Left ventricle myocardium superior (tissue), 1 donor: ENCODE measurements at regions not wholly inside any gene's neighbourhood (a gene's known extent, or its start where the extent isn't known, plus 50 kb on each side); places are given as distances from the start of the nearest gene placed in this dataset.
"Not testable (repeated sequence)": the region's sequence is repeated elsewhere in the genome, so short reads cannot be mapped to it uniquely, and the experiment has no call there.

ENCODE experiments used
- ATAC-seq: fragments of 200-7000 bp; cut with Tn5 transposase; one replicate; pipeline ENCODE4 v1.9.1; 2020; ENCODE audit warnings: mild to moderate bottlenecking, moderate library complexity
- DNase-seq: peaks from one replicate; pipeline ENCODE4 v3.0.0-alpha.2; 2020
- intact Hi-C: fragments of 100-400 bp; cut with micrococcal nuclease; formaldehyde crosslinking; loops from one replicate; pipeline ENCODE4 v1.11.0; 2022
- donor health status: DM: no; HTN: yes; CAD: no; lungs with severe emphysema.

DNA sequence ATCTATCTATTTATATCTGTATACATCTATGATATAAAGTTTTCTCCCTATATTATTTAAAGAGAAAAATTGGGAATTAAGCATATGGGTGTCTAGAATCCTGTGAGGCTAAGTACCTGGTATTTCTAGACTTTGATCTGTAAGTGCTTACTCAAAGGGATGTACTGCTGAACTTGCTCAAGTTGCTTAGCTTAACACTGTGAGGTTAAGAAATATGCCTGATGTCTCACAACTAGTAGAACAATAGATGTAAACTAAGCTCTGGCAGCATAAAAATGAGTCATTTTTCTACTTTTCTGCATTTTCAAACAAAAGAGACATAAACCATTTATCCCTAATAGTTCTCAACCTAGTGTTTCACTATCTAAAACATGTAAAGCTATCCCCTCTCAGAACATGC lies 744.4 kb upstream of the ANO3 start:
- no peak for DNase-seq
- ATAC-seq, result no peak
- intact Hi-C loops, result no loop called here

- intact Hi-C loops, result no loop called here
- ATAC-seq (no peak), DNase-seq (no peak)
These were observed 738.7 kb upstream of the ANO3 start for GRCh38 chr11:25593221-25593620.

GRCh38 chr11:25596701-25597100 lies 735.2 kb upstream of the ANO3 start:
- DNase-seq, result no peak
- intact Hi-C loops, result no loop called here
- no peak for ATAC-seq

- no peak for ATAC-seq
- no peak for DNase-seq
- intact Hi-C loops, result no loop called here
These were observed 734.2 kb upstream of the ANO3 start for GRCh38 chr11:25597696-25598095.

GRCh38 chr11:25602149-25602548 lies 729.8 kb upstream of the ANO3 start:
- DNase-seq, result no peak
- intact Hi-C loops, result no loop called here
- ATAC-seq, result no peak

- DNase-seq, result no peak
- intact Hi-C loops, result no loop called here
- ATAC-seq, result no peak
These were observed 729.0 kb upstream of the ANO3 start for GRCh38 chr11:25602959-25603358.

GRCh38 chr11:25612806-25613205 lies 719.1 kb upstream of the ANO3 start:
- peak; percentile 29 for ATAC-seq

GRCh38 chr11:25613451-25613850 lies 718.5 kb upstream of the ANO3 start:
- intact Hi-C loops, result no loop called here
- no peak for DNase-seq
- ATAC-seq, result no peak

More at GRCh38 chr11:25612806-25613205, 719.1 kb upstream of the ANO3 start:
- no peak for DNase-seq
- intact Hi-C loops, result no loop called here

GRCh38 chr11:25613865-25614264 lies 718.1 kb upstream of the ANO3 start:
- DNase-seq (no peak), ATAC-seq (no peak)
- intact Hi-C loops, result no loop called here

DNA sequence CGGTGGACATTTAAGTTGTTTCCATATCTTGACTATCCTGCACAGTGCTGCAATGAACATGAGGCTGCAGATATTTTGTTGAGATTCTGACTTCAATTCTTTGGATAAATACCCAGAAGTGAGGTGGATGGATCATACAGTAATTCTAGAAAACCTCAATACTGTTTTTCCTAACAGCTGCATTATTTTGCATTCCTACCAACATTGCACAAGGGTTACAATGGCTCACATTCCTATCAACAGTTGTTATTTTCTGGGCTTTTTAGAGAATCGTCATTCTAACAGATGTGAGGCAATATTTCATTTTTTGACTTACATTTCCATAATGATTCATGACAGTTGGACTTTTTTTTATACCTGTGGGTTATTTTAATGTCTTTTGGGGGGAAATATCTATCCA lies 716.9 kb upstream of the ANO3 start:
- no peak for ATAC-seq

DNA sequence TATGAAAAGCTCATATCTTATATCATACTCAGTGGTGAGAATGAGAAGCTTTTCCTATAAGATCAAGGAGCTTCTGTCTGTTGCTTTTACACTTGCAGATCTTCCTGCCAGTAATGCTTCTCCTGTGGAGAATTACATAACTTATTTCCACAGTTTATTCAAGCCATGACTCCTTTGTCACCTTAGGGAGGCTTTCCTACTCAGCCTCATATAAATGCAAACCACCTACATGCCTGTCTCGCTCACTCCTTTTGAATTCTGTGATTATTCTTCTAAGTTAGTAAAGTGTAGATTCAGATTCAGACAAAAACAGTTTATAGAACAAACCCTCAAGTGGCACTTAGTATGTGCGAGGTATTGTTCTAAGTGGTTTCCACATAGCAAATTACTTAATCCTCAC lies 716.1 kb upstream of the ANO3 start:
- ATAC-seq, result no peak
- intact Hi-C loops, result no loop called here
- DNase-seq, result no peak

More for the DNA sequence above, 716.9 kb upstream of the ANO3 start:
- intact Hi-C loops, result no loop called here
- DNase-seq, result no peak

GRCh38 chr11:25625094-25625493 lies 706.8 kb upstream of the ANO3 start:
- ATAC-seq (no peak), DNase-seq (no peak)
- intact Hi-C loops, result no loop called here

GRCh38 chr11:25628030-25628429 lies 703.9 kb upstream of the ANO3 start:
- no peak for ATAC-seq
- intact Hi-C loops, result no loop called here
- DNase-seq, result no peak

GRCh38 chr11:25633230-25633629 lies 698.7 kb upstream of the ANO3 start:
- no peak for ATAC-seq

GRCh38 chr11:25649220-25649619 lies 682.7 kb upstream of the ANO3 start:
- intact Hi-C loops, ATAC-seq, DNase-seq: not testable (repeated sequence)

More at GRCh38 chr11:25633230-25633629, 698.7 kb upstream of the ANO3 start:
- intact Hi-C loops, result no loop called here
- DNase-seq, result no peak

DNA sequence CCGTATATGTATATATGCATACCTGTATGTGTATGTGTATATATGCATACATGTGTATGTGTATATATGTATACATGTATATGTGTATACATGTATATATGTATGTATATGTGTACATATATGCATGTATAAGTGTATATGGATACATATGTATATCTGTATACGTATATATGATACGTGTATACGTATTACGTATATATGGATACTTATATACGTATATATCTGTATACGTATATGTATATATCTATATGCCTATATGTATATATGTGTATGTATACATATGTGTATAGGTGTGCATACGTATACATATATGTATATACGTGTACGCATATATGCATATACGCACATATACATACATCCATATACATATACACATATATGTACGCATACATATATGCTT lies 681.6 kb upstream of the ANO3 start:
- intact Hi-C loops, result no loop called here
- no peak for ATAC-seq
- no peak for DNase-seq

- intact Hi-C loops, result no loop called here
- ATAC-seq (no peak), DNase-seq (no peak)
These were observed 676.3 kb upstream of the ANO3 start for GRCh38 chr11:25655636-25656035.

GRCh38 chr11:25658916-25659315 lies 673.0 kb upstream of the ANO3 start:
- ATAC-seq (no peak), DNase-seq (no peak)
- intact Hi-C loops, result no loop called here

- DNase-seq, result no peak
- intact Hi-C loops, result no loop called here
- ATAC-seq, result no peak
These were observed 672.2 kb upstream of the ANO3 start for GRCh38 chr11:25659706-25660105.

DNA sequence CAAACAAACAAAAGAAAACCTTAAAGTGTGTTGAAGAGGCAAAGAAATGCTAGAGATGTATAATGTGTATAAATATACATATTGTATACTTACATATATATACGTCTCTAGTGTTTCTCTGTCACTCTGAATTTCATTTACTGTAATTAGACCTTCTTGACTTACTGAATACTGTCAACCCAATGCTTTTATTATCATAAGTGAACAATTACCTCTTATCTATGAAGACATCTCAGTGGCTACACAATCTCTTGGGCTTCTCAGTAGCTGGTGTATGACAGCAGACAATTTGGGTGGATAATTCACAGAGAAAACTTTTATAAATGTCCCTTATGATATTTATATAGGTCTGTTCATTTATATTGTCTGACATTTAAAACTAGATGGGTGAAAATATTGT lies 664.1 kb upstream of the ANO3 start:
- intact Hi-C loops, result no loop called here
- no peak for DNase-seq
- ATAC-seq, result no peak

- ATAC-seq (no peak), DNase-seq (no peak)
- intact Hi-C loops, result no loop called here
These were observed 640.0 kb upstream of the ANO3 start for GRCh38 chr11:25691959-25692358.

DNA sequence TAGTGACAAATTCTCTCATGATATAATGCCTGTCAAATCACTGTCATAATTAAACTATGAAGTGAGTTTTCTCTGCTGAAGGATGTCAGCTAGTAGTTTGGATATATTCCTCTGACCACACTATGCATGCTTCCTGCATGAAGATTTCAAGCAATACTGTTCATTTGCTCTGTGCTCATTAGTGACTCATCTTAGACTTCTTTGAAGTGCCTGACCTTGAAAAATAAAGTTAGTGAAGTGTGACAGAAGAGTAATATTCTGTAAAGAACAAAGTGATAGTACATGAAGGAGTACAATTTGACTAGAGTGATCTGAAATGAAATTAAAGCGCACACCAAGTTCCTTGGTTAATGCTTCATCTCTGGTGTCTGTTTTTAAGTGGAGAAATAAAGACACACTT lies 629.5 kb upstream of the ANO3 start:
- ATAC-seq (no peak), DNase-seq (no peak)
- intact Hi-C loops, result no loop called here
